ENCODE measurements at regions not wholly inside any gene's neighbourhood (a gene's known extent, or its start where the extent isn't known, plus 50 kb on each side); places are given as distances from the start of the nearest gene placed in this dataset.

DNA sequence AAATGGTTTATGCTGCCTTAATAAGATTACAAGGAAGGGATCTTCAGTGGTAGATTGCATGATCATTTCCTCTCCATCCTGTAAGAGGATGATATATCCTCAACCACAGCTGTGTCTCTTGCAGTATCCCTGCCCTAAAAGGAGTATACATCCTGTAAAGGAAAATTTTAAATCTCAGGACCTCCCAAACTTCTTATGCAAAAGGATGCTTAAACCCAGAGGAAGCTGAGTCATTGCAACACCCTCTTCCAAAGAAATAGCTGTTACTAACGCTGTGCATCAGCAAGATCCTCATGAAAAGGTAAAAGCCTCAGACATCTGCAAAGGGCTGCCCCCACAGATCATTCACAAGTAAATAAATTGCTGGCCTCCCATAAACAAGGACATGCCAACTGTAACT, 599.0 kb downstream of the PRELID2 start:
- Histone ChIP-seq H3K4me3 (replicated peaks in 1 of 3; ENCODE audit: insufficient read depth in 1 of 3, low read depth in 2 of 3, low read length in 3 of 3) (no peak overlapping the region), H3K9me3 (ENCODE audit: low read length) (no peaks in the 10 kb centered on the region), H3K27me3 (ENCODE audit: control insufficient read depth in 1 of 2, insufficient read depth in 2 of 2, low read length in 2 of 2) (no peaks in the 10 kb centered on the region), H3K79me2 (ENCODE audit: insufficient read depth, low read length) (no peaks in the 10 kb centered on the region), H3K4me1 (ENCODE audit: insufficient read depth, low read length) (no peaks in the 10 kb centered on the region), H3K27ac (ENCODE audit: extremely low read length, insufficient read depth, low read length) (no peak overlapping the region), H3K9ac (ENCODE audit: insufficient read depth, low read depth, low read length) (no peak overlapping the region), H2AFZ (ENCODE audit: low read length) (no peak overlapping the region), H3K36me3 (replicated peaks in 1 of 2; ENCODE audit: control insufficient read depth in 1 of 2, insufficient read depth in 2 of 2, low read length in 2 of 2) (no peaks in the 10 kb centered on the region), H3K4me2 (ENCODE audit: low read depth, low read length) (no peak overlapping the region), H4K20me1 (ENCODE audit: insufficient read depth, low read length) (no peaks in the 10 kb centered on the region)
- intact Hi-C loops (cut with micrococcal nuclease; ENCODE audit: unreplicated experiment) = loop anchor here (5.0 to 10.0 kb wide), 2 partner anchors 769 to 901 kb away; no protein-coding TSS in a partner anchor
- DNase-seq (ENCODE audit: low spot score) (no peak), ATAC-seq (no peak), FAIRE-seq (no peak)
- TF ChIP-seq, protein P1, sequence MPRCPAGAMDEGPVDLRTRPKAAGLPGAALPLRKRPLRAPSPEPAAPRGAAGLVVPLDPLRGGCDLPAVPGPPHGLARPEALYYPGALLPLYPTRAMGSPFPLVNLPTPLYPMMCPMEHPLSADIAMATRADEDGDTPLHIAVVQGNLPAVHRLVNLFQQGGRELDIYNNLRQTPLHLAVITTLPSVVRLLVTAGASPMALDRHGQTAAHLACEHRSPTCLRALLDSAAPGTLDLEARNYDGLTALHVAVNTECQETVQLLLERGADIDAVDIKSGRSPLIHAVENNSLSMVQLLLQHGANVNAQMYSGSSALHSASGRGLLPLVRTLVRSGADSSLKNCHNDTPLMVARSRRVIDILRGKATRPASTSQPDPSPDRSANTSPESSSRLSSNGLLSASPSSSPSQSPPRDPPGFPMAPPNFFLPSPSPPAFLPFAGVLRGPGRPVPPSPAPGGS (CRISPR knock-in tag; IDR thresholded peaks at IDR 0.05) = no peak
- no peak for TF ChIP-seq GLI4 (CRISPR knock-in tag; IDR thresholded peaks at IDR 0.05; ENCODE audit: borderline replicate concordance)
- TF ChIP-seq, protein P2, sequence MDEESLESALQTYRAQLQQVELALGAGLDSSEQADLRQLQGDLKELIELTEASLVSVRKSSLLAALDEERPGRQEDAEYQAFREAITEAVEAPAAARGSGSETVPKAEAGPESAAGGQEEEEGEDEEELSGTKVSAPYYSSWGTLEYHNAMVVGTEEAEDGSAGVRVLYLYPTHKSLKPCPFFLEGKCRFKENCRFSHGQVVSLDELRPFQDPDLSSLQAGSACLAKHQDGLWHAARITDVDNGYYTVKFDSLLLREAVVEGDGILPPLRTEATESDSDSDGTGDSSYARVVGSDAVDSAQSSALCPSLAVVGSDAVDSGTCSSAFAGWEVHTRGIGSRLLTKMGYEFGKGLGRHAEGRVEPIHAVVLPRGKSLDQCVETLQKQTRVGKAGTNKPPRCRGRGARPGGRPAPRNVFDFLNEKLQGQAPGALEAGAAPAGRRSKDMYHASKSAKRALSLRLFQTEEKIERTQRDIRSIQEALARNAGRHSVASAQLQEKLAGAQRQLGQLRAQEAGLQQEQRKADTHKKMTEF (CRISPR knock-in tag; IDR thresholded peaks at IDR 0.05) = no peak
- no peak for TF ChIP-seq ZNF672 (CRISPR knock-in tag; IDR thresholded peaks at IDR 0.05)
- TF ChIP-seq, protein P3, sequence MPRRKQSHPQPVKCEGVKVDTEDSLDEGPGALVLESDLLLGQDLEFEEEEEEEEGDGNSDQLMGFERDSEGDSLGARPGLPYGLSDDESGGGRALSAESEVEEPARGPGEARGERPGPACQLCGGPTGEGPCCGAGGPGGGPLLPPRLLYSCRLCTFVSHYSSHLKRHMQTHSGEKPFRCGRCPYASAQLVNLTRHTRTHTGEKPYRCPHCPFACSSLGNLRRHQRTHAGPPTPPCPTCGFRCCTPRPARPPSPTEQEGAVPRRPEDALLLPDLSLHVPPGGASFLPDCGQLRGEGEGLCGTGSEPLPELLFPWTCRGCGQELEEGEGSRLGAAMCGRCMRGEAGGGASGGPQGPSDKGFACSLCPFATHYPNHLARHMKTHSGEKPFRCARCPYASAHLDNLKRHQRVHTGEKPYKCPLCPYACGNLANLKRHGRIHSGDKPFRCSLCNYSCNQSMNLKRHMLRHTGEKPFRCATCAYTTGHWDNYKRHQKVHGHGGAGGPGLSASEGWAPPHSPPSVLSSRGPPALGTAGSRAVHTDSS (CRISPR knock-in tag; conservative IDR thresholded peaks at IDR 0.05) = no peak
- TF ChIP-seq FOXK1 (CRISPR knock-in tag; IDR thresholded peaks at IDR 0.05; ENCODE audit: borderline replicate concordance, low read depth) = no peak
- TF ChIP-seq RBM39 (IDR thresholded peaks at IDR 0.05; ENCODE audit: low read depth, low read length, poor library complexity, severe bottlenecking) = no peak
- no peak for TF ChIP-seq HOXA9 (CRISPR knock-in tag; IDR thresholded peaks at IDR 0.05; ENCODE audit: borderline replicate concordance)
- TF ChIP-seq GABPA (IDR thresholded peaks at IDR 0.05; ENCODE audit: low read depth, low read length) = no peak
- TF ChIP-seq GABPA (CRISPR knock-in tag; IDR thresholded peaks at IDR 0.05; ENCODE audit: low read depth) = no peak
- no peak for TF ChIP-seq SP2 (CRISPR knock-in tag; IDR thresholded peaks at IDR 0.05)
- no peak for TF ChIP-seq NFKB2 (CRISPR knock-in tag; IDR thresholded peaks at IDR 0.05; ENCODE audit: borderline replicate concordance)
- no peak for TF ChIP-seq ZNF775 (CRISPR knock-in tag; IDR thresholded peaks at IDR 0.05; ENCODE audit: borderline replicate concordance)
- no peak for TF ChIP-seq MLLT10 (CRISPR knock-in tag; IDR thresholded peaks at IDR 0.05)
- TF ChIP-seq ELF1 (CRISPR knock-in tag; IDR thresholded peaks at IDR 0.05) = no peak
- TF ChIP-seq ZNF33A (CRISPR knock-in tag; IDR thresholded peaks at IDR 0.05; ENCODE audit: borderline replicate concordance) = no peak
- TF ChIP-seq, protein P4, sequence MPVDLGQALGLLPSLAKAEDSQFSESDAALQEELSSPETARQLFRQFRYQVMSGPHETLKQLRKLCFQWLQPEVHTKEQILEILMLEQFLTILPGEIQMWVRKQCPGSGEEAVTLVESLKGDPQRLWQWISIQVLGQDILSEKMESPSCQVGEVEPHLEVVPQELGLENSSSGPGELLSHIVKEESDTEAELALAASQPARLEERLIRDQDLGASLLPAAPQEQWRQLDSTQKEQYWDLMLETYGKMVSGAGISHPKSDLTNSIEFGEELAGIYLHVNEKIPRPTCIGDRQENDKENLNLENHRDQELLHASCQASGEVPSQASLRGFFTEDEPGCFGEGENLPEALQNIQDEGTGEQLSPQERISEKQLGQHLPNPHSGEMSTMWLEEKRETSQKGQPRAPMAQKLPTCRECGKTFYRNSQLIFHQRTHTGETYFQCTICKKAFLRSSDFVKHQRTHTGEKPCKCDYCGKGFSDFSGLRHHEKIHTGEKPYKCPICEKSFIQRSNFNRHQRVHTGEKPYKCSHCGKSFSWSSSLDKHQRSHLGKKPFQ (CRISPR knock-in tag; IDR thresholded peaks at IDR 0.05; ENCODE audit: insufficient replicate concordance) = no peak
- no peak for TF ChIP-seq DR1 (CRISPR knock-in tag; IDR thresholded peaks at IDR 0.05)
- BruUV-seq (replicated peaks) = no TSS peak
- in situ Hi-C loops (cut with HindIII; ENCODE audit: extremely low pct_ligation_motif_present, low pct_unique_long_range_greater_than_20kb) = loop anchor here (10.0 kb wide), 1 partner anchor 1031 kb away; no protein-coding TSS in a partner anchor
- ChIA-PET CTCF (ENCODE audit: low intra/inter-chr PET ratio, low total read pairs) (no interaction called here), POLR2A (no interaction called here)
- WGBS (ENCODE audit: low lambda C conversion rate) = 0% methylated on average over 1 of the region's 1 CpG

Measured in HepG2 (cell line).